ENCODE measurements at regions not wholly inside any gene's neighbourhood (a gene's known extent, or its start where the extent isn't known, plus 50 kb on each side); places are given as distances from the start of the nearest gene placed in this dataset.

- TF ChIP-seq FOXA1 (IDR thresholded peaks at IDR 0.05) (no peak), FOXM1 (IDR thresholded peaks at IDR 0.05; ENCODE audit: borderline replicate concordance) (no peak), NFRKB (IDR thresholded peaks at IDR 0.05) (no peak), ZNF384 (IDR thresholded peaks at IDR 0.05) (no peak), CTBP1 (IDR thresholded peaks at IDR 0.05; ENCODE audit: borderline replicate concordance) (no peak), TARDBP (IDR thresholded peaks at IDR 0.05) (no peak), FOXK2 (IDR thresholded peaks at IDR 0.05) (no peak), SP1 (IDR thresholded peaks at IDR 0.05) (no peak), HDGF (IDR thresholded peaks at IDR 0.05; ENCODE audit: borderline replicate concordance) (no peak), BHLHE40 (IDR thresholded peaks at IDR 0.05; ENCODE audit: borderline replicate concordance) (no peak), LEF1 (IDR thresholded peaks at IDR 0.05; ENCODE audit: borderline replicate concordance) (no peak)
Observed at GRCh38 chr13:39820606-39821005, 165.1 kb downstream of the COG6 start.
